GM12865 (cell line): ENCODE measurements at regions not wholly inside any gene's neighbourhood (a gene's known extent, or its start where the extent isn't known, plus 50 kb on each side); places are given as distances from the start of the nearest gene placed in this dataset.
A peak's percentile ranks its signal among the peaks of the same experiment; 100 is the strongest.

Source experiments
- DNase-seq: peaks from one replicate; pipeline ENCODE4 v3.0.0; 2010; ENCODE audit warnings: low read depth
- H3K4me3 ChIP-seq: 2 replicates; pipeline ENCODE4 v1.5.1; 2011; ENCODE audit warnings: mild to moderate bottlenecking, low read depth, low read length, control low read depth
- TF ChIP-seq, protein P1 (sequence below): IDR thresholded peaks from 2 replicates; pipeline ENCODE4 v1.5.1; 2011; ENCODE audit warnings: low read length, control low read depth, low read depth, inconsistent platforms; ENCODE audit not compliant: insufficient read depth; ENCODE audit errors: missing control alignments

- TF ChIP-seq, protein P1, sequence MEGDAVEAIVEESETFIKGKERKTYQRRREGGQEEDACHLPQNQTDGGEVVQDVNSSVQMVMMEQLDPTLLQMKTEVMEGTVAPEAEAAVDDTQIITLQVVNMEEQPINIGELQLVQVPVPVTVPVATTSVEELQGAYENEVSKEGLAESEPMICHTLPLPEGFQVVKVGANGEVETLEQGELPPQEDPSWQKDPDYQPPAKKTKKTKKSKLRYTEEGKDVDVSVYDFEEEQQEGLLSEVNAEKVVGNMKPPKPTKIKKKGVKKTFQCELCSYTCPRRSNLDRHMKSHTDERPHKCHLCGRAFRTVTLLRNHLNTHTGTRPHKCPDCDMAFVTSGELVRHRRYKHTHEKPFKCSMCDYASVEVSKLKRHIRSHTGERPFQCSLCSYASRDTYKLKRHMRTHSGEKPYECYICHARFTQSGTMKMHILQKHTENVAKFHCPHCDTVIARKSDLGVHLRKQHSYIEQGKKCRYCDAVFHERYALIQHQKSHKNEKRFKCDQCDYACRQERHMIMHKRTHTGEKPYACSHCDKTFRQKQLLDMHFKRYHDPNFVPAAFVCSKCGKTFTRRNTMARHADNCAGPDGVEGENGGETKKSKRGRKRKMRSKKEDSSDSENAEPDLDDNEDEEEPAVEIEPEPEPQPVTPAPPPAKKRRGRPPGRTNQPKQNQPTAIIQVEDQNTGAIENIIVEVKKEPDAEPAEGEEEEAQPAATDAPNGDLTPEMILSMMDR, result no peak
- no peak overlapping the region for H3K4me3 ChIP-seq
- DNase-seq, result no peak
These were observed 132.9 kb upstream of the ANKH start for GRCh38 chr5:15004506-15004905.

GRCh38 chr5:15003511-15003920 lies 131.9 kb upstream of the ANKH start:
- DNase-seq, result peak; percentile 71
- H3K4me3 ChIP-seq, result no peak overlapping the region
- TF ChIP-seq, protein P1, result peak; percentile 66

GRCh38 chr5:15002791-15003190 lies 131.2 kb upstream of the ANKH start:
- DNase-seq, result no peak
- H3K4me3 ChIP-seq, result no peak overlapping the region
- TF ChIP-seq, protein P1, result no peak

DNA sequence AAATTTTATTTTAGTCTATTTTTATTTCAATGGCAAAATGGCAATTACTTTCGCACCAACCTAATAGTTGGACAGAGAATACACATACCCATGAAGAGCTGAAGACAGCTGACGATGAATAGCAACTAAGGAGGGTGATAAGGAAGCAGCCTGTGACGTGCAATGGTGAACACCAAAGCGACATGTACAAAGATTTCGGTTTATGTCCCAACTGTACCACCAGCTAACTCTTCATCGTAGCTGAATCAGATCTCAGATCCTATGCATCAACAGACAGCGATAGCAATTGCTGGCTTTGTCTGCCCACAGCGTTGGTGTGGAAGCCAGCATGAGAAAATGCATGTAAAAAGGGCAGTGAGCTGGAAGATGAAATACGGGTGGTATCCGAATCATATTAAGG lies 130.6 kb upstream of the ANKH start:
- DNase-seq, result no peak
- H3K4me3 ChIP-seq, result no peak overlapping the region
- TF ChIP-seq, protein P1, result no peak

GRCh38 chr5:15001517-15001916 lies 129.9 kb upstream of the ANKH start:
- DNase-seq, result no peak
- H3K4me3 ChIP-seq, result no peak overlapping the region
- TF ChIP-seq, protein P1, result no peak

DNA sequence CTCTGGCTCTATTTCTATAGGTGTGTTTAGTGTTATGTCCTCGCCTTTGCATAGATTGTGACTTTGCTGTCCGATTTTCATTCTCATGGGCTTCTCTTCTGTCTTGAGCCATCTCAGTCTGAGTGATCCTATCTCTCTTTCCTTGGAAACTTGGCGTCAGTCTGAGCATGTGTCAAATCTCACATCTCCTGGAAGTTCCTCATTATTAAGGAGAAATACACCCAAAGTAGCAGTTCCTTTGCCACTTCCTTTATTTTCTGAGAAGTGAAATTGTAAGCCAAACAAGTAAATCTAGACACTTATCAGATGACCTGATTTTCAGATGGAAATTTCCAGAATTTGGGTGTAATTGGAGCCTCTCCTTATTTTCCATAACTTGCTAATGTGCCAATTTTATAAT lies 126.9 kb upstream of the ANKH start:
- DNase-seq, result no peak
- TF ChIP-seq, protein P1, result no peak
- no peak overlapping the region for H3K4me3 ChIP-seq

GRCh38 chr5:14996997-14997396 lies 125.4 kb upstream of the ANKH start:
- TF ChIP-seq, protein P1, result no peak
- DNase-seq, result peak; percentile 76
- no peak overlapping the region for H3K4me3 ChIP-seq
